GM06990 (cell line): ENCODE measurements at regions not wholly inside any gene's neighbourhood (a gene's known extent, or its start where the extent isn't known, plus 50 kb on each side); places are given as distances from the start of the nearest gene placed in this dataset.

Source experiments
- DNase-seq: peaks from one replicate; pipeline ENCODE4 v3.0.0-alpha.2; 2011; ENCODE audit not compliant: insufficient read length; ENCODE audit errors: extremely low read depth
- H3K27me3 ChIP-seq: replicated peaks from 2 replicates; pipeline ENCODE4 v1.6.0; 2011; ENCODE audit warnings: low read length; ENCODE audit not compliant: control insufficient read depth, insufficient read depth
- H3K36me3 ChIP-seq: 2 replicates; pipeline ENCODE4 v1.5.1; 2011; ENCODE audit warnings: low read length; ENCODE audit not compliant: control insufficient read depth, insufficient read depth
- H3K4me3 ChIP-seq: replicated peaks from 2 replicates; pipeline ENCODE4 v1.5.1; 2011; ENCODE audit warnings: low read depth, mild to moderate bottlenecking, control low read depth, low read length
- CTCF ChIP-seq: IDR thresholded peaks from 2 replicates; pipeline ENCODE4 v1.5.1; 2011; ENCODE audit warnings: low read length, control low read depth, mild to moderate bottlenecking, inconsistent platforms; ENCODE audit not compliant: insufficient read depth, poor library complexity, severe bottlenecking

GRCh38 chr6:141282263-141282662, 850.5 kb upstream of the GJE1 start:
- Histone ChIP-seq H3K36me3 (no peaks in the 10 kb centered on the region), H3K4me3 (no peak overlapping the region), H3K27me3 (no peaks in the 10 kb centered on the region)
- TF ChIP-seq CTCF: no peak
- no peak for DNase-seq

GRCh38 chr6:141269684-141270083, 863.0 kb upstream of the GJE1 start:
- H3K4me3 ChIP-seq: no peak overlapping the region
- TF ChIP-seq CTCF: no peak
- H3K27me3 ChIP-seq: no peaks in the 10 kb centered on the region
- DNase-seq: no peak
- no peaks in the 10 kb centered on the region for H3K36me3 ChIP-seq

DNA sequence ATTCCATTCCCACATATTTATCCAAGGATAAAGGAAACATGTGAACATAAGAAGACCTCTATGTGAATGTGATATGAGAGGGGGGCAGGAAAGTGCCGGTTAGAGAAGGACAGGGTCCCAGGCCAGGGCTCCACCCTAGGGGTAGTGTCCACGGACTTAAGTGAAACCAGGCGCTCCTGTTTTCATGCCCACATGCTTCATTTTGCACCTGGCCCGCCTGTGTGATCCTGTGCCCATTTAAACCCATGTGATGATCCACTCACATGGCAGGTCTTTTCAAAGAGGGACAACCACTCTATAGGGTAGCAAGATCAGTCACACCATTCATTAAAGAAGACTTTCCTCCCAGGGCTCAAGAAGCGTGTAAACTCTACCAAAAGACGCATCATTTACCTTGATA, 865.3 kb upstream of the GJE1 start:
- Histone ChIP-seq H3K4me3 (no peak overlapping the region), H3K27me3 (no peaks in the 10 kb centered on the region), H3K36me3 (no peaks in the 10 kb centered on the region)
- TF ChIP-seq CTCF: no peak
- DNase-seq: no peak

DNA sequence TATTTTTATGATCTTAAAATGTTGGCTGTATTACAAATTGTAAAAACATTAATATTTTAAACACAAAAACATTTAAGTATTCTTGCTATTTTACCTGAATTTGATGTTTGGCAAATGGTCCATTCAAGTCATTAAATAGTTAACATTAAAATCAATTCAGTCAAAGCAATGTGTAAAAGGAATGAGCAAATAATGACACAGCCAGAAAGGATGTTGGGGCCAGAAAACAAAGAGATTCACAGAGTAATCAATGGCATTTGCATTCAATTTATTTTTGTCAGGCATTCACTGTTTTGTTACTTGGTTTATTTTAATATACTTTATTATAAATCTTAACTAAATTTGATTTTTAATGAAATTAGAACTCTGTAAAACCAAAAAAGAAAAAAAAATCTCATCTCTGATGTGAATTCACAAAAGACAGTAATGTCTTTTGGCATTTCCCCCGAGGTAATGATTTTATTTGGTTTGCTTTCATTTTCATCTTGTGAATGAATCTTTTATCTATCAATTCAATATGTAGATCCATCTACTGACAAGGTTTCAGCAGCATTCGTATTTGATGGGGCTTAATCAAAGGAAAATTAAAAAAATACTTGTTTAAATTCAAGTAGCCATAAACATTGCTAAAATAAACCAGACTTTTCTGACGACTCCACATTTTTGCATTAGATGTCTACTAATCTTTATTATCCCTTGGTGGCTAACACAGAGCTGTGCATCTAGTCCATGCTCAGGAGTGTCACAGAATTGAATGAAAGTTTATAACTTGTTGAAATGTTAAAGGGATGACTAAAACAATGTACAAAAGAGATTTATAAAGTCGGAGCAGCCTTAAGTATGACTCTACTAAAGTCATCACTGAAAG, 866.7 kb upstream of the GJE1 start:
- DNase-seq: no peak
- TF ChIP-seq CTCF: no peak
- Histone ChIP-seq H3K27me3 (no peaks in the 10 kb centered on the region), H3K4me3 (no peak overlapping the region), H3K36me3 (no peaks in the 10 kb centered on the region)

GRCh38 chr6:141264101-141264500, 868.6 kb upstream of the GJE1 start:
- DNase-seq: no peak
- no peak overlapping the region for H3K4me3 ChIP-seq
- TF ChIP-seq CTCF: no peak
- no peaks in the 10 kb centered on the region for H3K36me3 ChIP-seq
- no peaks in the 10 kb centered on the region for H3K27me3 ChIP-seq
